GM18909 (cell line): ENCODE measurements at regions not wholly inside any gene's neighbourhood (a gene's known extent, or its start where the extent isn't known, plus 50 kb on each side); places are given as distances from the start of the nearest gene placed in this dataset.
"Not testable (repeated sequence)": the region's sequence is repeated elsewhere in the genome, so short reads cannot be mapped to it uniquely, and the experiment has no call there.

Source experiments
- ATAC-seq: cut with Tn5 transposase; IDR thresholded peaks from one replicate; pipeline ENCODE4 v1.9.1; 2021; ENCODE audit warnings: mild to moderate bottlenecking; ENCODE audit not compliant: unreplicated experiment, poor library complexity

DNA sequence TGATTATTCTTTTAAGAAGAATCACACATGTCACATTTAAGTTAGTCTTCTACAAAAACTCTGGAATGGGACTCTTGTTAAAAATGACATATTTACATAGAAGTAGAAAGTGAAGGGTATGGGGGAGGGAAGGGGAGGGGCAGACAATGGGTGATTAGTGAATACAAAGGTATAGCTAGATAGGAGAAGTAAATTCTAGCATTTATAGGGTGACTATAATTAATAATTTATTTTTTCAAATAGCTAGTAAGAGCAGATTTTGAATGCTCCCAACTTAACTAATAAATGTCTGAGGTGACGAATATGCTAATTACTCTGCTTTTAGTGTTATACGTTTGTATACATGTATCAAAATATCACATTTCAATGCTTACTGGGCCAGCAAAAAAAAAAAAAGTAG lies 59.4 kb downstream of the BLTP3B start:
- no peak for ATAC-seq

DNA sequence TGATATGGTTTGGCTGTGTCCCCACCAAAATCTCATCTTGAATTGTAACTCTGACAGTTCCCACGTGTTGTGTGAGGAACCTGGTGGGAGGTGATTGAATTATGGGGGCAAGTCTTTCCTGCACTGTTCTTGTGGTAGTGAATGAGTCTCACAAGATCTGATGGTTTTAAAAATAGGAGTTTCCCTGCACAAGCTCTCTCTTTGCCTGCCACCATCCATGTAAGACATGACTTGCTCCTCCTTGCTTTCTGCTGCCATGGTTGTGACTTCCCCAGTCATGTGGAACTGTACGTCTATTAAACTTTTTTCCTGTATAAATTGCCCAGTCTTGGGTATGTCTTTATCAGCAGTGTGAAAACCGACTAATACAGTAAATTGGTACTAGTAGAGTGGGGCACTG lies 63.9 kb downstream of the BLTP3B start:
- ATAC-seq: not testable (repeated sequence)

DNA sequence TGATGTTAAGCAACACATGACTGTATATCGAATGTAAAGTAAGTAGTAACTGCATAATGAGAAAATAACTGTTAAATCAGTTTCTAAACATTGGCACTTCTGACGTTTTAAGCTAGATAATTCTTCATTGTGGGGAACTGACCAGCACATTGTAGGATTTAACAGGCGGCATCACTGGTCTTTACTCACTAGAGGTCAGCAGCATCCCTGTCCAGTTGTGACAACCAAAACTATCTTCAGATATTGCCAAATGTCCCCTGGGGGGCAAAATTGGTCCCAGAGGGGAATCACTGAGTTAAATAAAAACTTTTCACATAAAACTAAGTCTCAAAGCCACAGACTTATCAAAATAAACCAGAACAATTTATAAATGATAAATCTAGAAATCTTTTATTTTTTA lies 65.3 kb downstream of the BLTP3B start:
- no peak for ATAC-seq

DNA sequence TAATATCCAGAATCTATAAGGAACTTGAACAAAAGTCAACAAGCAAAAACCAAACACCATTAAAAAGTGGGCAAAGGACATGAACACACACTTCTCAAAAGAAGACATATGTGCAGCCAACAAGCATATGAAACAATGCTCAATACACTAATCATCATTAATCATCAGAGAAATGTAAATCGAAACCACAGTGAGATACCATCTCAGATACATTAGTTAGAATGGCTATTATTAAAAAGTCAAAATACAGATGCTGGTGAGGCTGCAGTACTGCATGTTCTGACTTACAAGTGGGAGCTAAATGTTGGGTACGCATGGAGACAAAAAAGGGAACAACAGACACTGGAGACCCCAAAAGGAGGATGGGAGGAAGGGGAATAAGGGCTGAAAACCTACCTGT lies 67.1 kb downstream of the BLTP3B start:
- ATAC-seq: no peak

DNA sequence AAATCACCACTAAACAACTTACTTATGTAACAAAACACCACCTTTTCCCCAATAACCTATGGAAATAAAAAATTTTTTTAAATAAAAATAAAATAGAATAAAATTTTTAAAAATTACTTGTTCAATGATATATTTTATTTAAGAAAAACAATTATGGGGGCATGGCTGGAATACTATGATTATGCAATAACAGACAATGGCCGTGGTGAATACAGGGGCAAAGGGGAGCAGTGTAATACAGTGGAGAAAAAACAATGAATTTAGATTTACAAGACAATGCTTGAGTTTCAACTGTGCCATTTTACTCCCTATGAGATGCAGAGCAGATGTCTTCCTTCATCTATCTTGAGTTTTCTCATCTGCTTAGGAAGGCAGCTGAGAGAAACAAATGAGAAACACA lies 72.9 kb downstream of the BLTP3B start:
- no peak for ATAC-seq

DNA sequence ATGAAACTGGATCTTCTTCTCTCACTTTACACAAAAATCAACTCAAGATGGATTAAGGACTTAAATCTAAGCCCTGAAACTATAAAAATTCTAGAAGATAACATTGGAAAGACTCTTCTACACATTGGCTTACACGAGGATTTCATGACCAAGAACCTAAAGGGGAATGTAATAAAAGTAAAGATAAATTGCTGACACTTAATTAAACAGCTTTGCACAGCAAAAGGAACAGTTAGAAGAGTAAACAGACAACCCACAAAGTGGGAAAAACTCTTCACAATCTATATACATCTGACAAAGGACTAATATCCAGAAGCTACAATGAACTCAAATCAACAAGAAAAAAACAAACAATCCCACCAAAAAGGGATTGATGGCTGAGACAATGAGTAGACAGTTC lies 74.4 kb downstream of the BLTP3B start:
- no peak for ATAC-seq

DNA sequence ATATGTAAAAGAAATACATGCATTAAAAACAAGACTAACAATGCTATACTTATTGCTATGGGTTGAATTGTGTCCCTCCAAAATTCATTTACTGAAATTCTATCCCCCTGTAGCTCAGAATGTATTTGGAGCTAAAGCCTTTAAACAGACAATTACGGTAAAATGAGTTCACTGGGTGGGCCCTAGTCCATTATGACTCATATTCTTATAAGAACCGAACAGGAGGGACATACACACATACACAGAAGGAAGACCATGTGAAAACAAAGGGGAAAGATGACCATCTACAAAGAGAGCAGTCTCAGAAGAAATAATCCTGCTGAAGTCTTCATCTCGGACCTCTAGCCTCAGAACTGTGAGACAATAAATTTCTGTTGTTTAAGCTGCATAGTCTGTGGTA lies 77.1 kb upstream of the ANKS1B start:
- ATAC-seq: no peak

DNA sequence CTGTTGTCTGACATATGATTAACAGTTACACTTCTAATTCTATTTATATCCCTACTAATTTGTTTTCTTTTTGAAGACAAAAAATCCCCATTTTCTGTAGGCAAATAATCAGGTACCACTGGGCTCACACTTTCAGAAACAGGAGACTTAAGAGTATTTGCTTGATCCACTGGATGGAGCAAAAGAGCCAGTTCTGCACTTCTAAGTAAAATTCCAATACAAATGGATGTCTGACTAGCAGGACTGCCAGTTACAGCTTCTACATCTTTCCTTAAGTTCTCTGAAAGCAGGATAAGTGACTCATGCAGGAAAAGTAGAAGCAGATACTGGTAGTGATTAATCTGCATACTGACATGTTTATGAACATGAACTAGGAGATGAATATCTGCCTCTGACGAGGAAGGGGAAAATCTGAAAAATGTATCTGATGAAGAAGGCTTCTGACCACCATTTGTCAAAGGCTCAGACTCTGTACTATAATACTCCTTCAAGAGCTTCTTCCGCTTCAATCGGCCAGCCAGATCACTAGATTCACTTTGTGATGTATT lies 73.8 kb upstream of the ANKS1B start:
- ATAC-seq: peak; percentile 40

DNA sequence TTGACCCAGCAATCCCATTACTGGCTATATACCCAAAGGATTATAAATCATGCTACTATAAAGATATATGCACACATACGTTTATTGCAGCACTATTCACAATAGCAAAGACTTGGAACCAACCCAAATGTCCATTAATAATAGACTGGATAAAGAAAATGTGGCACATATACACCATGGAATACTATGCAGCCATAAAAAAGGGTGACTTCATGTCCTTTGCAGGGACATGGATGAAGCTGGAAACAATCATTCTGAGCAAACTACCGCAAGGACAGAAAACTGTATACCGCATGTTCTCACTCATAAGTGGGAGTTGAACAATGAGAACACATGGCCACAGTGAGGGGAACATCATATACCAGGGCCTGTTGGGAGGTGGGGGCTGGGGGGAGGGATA lies 61.5 kb upstream of the ANKS1B start:
- ATAC-seq: not testable (repeated sequence)

DNA sequence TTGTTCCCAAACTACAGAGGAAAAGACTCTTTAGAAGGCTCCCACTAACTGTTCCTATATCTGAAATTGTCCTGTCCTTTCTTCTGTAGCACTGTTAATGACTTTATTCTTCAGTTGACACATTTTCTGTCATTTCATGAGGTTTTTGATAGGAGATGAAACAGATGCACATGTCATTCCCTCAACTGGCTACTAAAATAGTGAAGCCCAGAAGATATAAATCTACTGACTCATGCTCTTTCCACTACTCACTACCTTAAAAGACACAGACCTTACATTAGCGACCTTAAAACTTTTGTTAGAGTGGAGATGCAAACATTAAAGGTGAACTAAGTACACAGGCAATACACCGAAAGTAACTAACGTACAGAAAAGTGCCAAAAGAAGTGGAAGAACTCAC lies 59.5 kb upstream of the ANKS1B start:
- ATAC-seq: no peak

DNA sequence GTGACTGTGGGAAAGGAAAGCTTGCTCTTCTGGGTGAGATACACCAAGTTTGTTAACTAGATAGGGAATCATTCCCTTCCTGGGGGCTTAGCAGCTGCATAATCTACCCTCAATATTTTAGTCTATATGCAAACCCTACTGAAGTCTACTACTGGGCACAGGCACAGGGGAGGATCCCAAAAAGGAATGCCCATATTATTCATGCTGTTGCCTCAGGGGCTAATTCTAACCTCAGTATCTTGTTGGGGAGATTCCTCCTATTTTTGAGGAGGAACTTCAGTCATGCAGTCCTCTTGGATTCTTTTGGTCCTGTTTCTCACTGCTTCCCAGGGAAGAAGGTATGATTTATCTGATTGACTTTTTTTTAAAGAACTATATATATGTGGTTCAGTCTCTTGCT lies 58.9 kb upstream of the ANKS1B start:
- no peak for ATAC-seq
